Chondrocyte (in vitro differentiated cells): ENCODE measurements at regions not wholly inside any gene's neighbourhood (a gene's known extent, or its start where the extent isn't known, plus 50 kb on each side); places are given as distances from the start of the nearest gene placed in this dataset.

Experiments
- DNase-seq: peaks from one replicate; pipeline ENCODE4 v3.0.0; 2021; ENCODE audit warnings: mixed read lengths, low spot score
- H3K27ac Mint-ChIP-seq: one replicate; pipeline ENCODE4 v1.8.0; 2021; ENCODE audit warnings: mild to moderate bottlenecking, moderate library complexity, mixed read lengths; ENCODE audit not compliant: unreplicated experiment
- H3K27me3 Mint-ChIP-seq: 2 replicates; pipeline ENCODE4 v1.8.0; 2021; ENCODE audit warnings: low read depth, mixed read lengths
- H3K36me3 Mint-ChIP-seq: 2 replicates; pipeline ENCODE4 v1.8.0; 2021; ENCODE audit warnings: low read depth, mixed read lengths
- H3K4me1 Mint-ChIP-seq: 2 replicates; pipeline ENCODE4 v1.8.0; 2021; ENCODE audit warnings: low read depth, mild to moderate bottlenecking, mixed read lengths
- H3K4me3 Mint-ChIP-seq: one replicate; pipeline ENCODE4 v1.8.0; 2021; ENCODE audit warnings: mild to moderate bottlenecking, moderate library complexity, mixed read lengths; ENCODE audit not compliant: unreplicated experiment
- H3K9me3 Mint-ChIP-seq: 2 replicates; pipeline ENCODE4 v1.8.0; 2021; ENCODE audit warnings: low read depth, mixed read lengths
- TF ChIP-seq, protein P1 (sequence below): fragments of 200-600 bp; sonication (generic); IDR thresholded peaks from 2 replicates; pipeline ENCODE4 v1.5.0; 2021; ENCODE audit warnings: antibody characterized with exemption, mild to moderate bottlenecking, moderate library complexity

DNA sequence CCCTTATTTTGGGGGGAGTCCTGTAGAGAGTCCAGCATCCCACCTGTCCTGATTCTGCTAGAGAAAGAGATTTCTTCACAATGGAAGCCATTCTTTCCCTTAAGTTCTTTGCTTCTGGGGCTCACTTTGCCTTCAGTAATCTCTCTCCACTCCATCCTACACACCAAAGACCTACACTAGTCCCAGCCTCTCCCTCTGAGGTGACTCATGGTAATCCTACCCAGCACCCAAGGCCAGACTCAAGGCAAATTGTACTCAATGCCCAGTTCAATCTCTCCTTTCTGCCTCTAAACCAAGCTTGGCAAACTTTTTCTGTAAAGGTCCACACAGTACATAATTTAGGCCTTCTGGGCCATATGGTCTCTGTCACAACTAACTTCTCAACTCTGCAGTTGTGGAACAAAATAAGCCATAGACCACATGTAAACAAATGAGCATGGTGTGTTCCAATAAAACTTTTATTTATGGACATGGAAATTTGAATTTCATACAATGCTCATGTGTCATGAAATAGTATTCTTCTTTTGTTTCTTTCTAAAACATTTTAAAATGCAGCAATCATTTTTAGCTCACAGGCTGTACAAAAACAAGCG, 72.5 kb downstream of the MRPL46 start:
- Mint-ChIP-seq H3K27me3 (peaks cover 6% of the 10 kb centered on the region), H3K4me3 (no peak overlapping the region)
- DNase-seq: no peak

DNA sequence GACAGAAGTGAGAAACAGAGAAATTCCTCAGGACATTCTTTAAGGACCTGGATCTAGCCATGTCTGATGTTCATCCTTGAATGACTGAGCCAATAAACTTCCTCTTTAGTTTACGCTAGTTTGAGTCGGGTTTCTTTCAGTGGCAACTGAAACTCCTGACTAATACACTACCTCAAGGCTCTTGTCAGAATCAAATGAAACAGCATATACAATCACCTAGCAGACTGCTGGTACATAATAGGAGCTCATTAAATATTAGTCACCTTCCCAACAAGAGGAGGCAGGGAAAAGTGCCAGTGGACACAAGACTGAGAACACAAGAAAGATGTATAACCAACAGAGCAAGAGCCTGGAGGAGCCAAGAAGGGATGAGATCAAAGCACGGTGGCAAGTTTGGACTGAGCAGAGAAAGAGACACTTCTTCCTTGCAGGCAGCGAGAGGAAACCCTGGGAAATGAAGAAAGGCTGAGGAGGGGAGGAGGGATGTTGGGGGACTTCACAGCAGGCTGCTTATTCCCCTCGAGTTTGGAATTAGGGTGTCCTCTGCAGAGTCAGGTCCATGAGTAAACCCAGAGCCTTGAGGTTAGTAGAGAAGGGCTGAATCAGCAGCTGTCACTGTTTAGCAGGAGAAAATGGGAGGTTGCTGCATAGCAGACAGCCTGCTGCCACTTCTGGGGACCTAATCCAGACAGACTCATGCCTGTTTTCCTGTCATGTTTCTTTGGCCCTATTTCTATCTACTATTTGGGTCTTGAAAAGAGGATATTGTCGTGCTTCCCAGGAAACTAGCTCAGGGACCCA, 73.3 kb downstream of the MRPL46 start:
- no peak overlapping the region for H3K4me3 Mint-ChIP-seq
- H3K27ac Mint-ChIP-seq: no peak overlapping the region
- TF ChIP-seq, protein P1, sequence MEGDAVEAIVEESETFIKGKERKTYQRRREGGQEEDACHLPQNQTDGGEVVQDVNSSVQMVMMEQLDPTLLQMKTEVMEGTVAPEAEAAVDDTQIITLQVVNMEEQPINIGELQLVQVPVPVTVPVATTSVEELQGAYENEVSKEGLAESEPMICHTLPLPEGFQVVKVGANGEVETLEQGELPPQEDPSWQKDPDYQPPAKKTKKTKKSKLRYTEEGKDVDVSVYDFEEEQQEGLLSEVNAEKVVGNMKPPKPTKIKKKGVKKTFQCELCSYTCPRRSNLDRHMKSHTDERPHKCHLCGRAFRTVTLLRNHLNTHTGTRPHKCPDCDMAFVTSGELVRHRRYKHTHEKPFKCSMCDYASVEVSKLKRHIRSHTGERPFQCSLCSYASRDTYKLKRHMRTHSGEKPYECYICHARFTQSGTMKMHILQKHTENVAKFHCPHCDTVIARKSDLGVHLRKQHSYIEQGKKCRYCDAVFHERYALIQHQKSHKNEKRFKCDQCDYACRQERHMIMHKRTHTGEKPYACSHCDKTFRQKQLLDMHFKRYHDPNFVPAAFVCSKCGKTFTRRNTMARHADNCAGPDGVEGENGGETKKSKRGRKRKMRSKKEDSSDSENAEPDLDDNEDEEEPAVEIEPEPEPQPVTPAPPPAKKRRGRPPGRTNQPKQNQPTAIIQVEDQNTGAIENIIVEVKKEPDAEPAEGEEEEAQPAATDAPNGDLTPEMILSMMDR: no peak
- H3K27me3 Mint-ChIP-seq: peaks cover 6% of the 10 kb centered on the region
- no peaks in the 10 kb centered on the region for H3K9me3 Mint-ChIP-seq
- H3K36me3 Mint-ChIP-seq: no peaks in the 10 kb centered on the region
- no peak for DNase-seq
- H3K4me1 Mint-ChIP-seq: no peaks in the 10 kb centered on the region

More for the DNA sequence above, 72.5 kb downstream of the MRPL46 start:
- no peak overlapping the region for H3K27ac Mint-ChIP-seq
- no peaks in the 10 kb centered on the region for H3K4me1 Mint-ChIP-seq
- no peaks in the 10 kb centered on the region for H3K36me3 Mint-ChIP-seq
- TF ChIP-seq, protein P1: no peak
- no peaks in the 10 kb centered on the region for H3K9me3 Mint-ChIP-seq

DNA sequence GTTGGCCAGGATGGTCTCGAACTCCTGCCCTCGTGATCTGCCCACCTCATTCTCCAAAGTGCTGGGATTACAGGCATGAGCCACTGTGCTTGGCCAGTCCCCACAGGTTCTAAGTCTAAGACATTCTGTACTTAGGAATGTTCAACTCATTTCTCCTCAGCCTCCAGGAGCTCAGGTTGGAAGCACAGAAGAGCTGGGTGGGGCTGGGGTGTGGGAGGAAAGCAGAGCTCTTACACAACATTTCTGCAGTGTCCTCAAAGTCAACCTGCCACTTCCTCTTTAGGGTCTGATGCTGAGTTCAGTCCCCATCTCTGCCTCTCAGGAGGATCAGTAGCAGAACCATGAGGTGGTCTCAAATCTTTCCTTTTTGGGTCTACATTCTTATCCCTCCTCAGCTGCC, 75.5 kb downstream of the MRPL46 start:
- no peak overlapping the region for H3K27ac Mint-ChIP-seq
- no peak overlapping the region for H3K4me3 Mint-ChIP-seq
- no peak for DNase-seq
- no peaks in the 10 kb centered on the region for H3K9me3 Mint-ChIP-seq
- H3K4me1 Mint-ChIP-seq: no peaks in the 10 kb centered on the region
- peaks cover 6% of the 10 kb centered on the region for H3K27me3 Mint-ChIP-seq
- no peaks in the 10 kb centered on the region for H3K36me3 Mint-ChIP-seq
- TF ChIP-seq, protein P1: no peak

DNA sequence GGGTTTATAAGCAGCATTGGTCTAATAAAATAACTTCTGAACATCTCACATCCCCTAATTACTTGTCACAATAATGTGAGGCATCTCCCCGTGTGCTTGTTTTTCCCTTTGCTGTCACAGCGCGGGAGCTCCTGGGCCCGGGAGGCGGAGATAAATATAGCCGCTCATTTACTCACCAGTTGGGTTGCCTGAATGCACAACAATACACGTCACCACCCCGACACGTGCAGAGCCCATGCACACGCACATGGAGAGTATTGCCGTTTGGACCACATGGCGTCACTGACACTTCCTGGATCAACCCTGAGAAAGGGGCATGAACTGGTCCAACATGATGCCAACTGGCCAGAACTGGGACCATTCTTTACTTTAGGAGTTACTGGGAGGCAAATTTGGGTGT, 76.2 kb downstream of the MRPL46 start:
- Mint-ChIP-seq H3K4me3 (no peak overlapping the region), H3K27me3 (peaks cover 6% of the 10 kb centered on the region), H3K9me3 (no peaks in the 10 kb centered on the region), H3K36me3 (no peaks in the 10 kb centered on the region), H3K4me1 (no peaks in the 10 kb centered on the region), H3K27ac (no peak overlapping the region)
- TF ChIP-seq, protein P1: no peak
- no peak for DNase-seq

DNA sequence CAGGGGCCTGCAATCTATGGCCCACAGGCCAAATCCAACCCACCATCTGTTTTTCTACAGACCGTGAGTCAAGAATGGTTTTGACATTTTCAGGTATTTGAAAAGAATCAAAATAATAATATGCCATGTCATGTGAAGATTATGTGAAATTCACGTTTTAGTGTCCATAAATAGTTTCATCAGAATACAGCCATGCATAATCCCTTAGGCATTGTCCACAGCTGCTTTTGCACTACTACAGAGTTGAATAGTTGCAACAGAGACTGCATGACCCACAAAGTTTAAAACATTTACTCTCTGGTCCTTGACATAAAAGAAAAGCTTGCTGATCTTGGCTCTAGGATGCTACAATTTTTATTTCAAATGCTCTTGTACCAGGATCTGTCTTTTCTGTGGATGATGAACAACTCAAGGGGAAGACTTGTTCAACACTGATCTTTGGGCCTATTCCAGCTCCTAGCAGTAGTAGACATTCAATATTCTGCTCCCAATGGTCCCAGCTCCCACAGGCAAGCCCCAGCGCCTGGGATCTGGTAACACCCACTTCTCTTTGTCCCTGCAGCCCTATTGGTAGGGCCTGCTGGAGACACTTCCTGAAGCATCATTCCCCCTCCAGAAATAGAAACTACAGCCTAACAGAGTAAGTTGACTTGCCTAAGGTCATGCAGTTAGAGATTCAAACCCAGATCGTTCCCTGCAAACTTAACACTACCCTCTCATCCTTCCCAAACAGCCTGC, 76.9 kb downstream of the MRPL46 start:
- TF ChIP-seq, protein P1: no peak
- no peaks in the 10 kb centered on the region for H3K4me1 Mint-ChIP-seq
- H3K36me3 Mint-ChIP-seq: no peaks in the 10 kb centered on the region
- H3K4me3 Mint-ChIP-seq: no peak overlapping the region
- H3K27me3 Mint-ChIP-seq: peaks cover 6% of the 10 kb centered on the region
- no peaks in the 10 kb centered on the region for H3K9me3 Mint-ChIP-seq
- no peak overlapping the region for H3K27ac Mint-ChIP-seq
- no peak for DNase-seq
